Central memory CD4-positive, alpha-beta T cell (primary cell): ENCODE measurements at regions not wholly inside any gene's neighbourhood (a gene's known extent, or its start where the extent isn't known, plus 50 kb on each side); places are given as distances from the start of the nearest gene placed in this dataset.
"Not testable (repeated sequence)": the region's sequence is repeated elsewhere in the genome, so short reads cannot be mapped to it uniquely, and the experiment has no call there.

Source experiments
- DNase-seq: peaks from one replicate; pipeline ENCODE4 v3.0.0; 2022

DNA sequence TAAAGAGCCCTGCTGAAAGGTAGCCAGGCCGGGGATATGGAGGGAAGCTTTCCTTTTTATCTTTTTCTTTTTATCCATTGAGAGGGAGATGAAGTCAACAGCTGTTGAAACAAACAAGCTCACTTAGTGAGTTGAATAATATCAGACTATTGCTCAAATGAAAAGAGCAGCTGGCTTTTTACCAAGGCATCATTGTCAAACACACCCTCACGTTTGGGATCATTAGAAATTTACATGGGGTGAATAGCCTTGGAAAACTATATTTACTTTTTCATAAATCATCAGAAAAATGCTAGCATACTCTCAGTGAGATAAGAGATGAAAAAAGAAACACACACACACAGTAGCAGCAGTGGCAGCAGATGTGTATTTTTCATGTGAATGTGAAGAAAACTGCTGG, 71.5 kb upstream of the HNMT start:
- DNase-seq = no peak

GRCh38 chr2:137893145-137893544, 71.1 kb upstream of the HNMT start:
- no peak for DNase-seq

GRCh38 chr2:137896467-137896866, 67.8 kb upstream of the HNMT start:
- DNase-seq = no peak

GRCh38 chr2:137897082-137897481, 67.2 kb upstream of the HNMT start:
- DNase-seq = no peak

- no peak for DNase-seq
Observed at GRCh38 chr2:137900421-137901141, 63.7 kb upstream of the HNMT start.

- no peak for DNase-seq
Observed at GRCh38 chr2:137910641-137911040, 53.6 kb upstream of the HNMT start.

DNA sequence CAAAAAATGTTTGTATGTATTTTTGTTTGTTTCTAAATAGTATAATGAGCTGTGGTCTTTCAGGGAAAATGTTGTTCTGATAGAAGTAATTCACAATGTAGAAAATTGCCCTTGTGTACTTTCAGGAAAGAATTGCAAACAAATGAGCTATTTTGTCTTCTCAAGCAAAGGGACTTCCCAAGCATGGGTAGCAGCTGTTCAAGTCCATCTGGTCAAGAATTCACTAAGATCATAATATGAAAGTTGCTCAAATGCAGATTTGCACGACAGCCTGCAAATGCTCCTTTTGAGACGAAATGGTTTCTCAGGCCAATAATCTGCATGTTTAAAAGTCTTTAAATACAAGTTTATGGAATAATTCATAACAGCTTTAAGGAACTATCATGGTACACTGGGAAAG, 51.9 kb upstream of the HNMT start:
- DNase-seq = no peak

- no peak for DNase-seq
Observed at GRCh38 chr2:137913169-137913568, 51.1 kb upstream of the HNMT start.

- DNase-seq = not testable (repeated sequence)
Observed at GRCh38 chr2:137913648-137914047, 50.6 kb upstream of the HNMT start.
